Esophagus muscularis mucosa (tissue), 4 donors: ENCODE measurements at regions not wholly inside any gene's neighbourhood (a gene's known extent, or its start where the extent isn't known, plus 50 kb on each side); places are given as distances from the start of the nearest gene placed in this dataset.

Experiments
- DNase-seq: peaks from one replicate; pipeline ENCODE4 v3.0.0-alpha.2; 2017; ENCODE audit errors: extremely low spot score
- H3K27ac ChIP-seq, 4 donors: fragments of 200-600 bp; sonication (generic); replicated peaks in 1 of 4; 1 replicate in 3 of 4; 2 replicates in 1 of 4; pipeline ENCODE4 v1.5.1; 2016 to 2019; ENCODE audit warnings: mild to moderate bottlenecking in 1 of 4
- H3K27me3 ChIP-seq, 4 donors: fragments of 200-600 bp; sonication (generic); one replicate each; pipeline versions ENCODE4 v1.5.1 to v1.6.0; 2016 to 2019
- H3K36me3 ChIP-seq, 4 donors: fragments of 200-600 bp; sonication (generic); one replicate each; pipeline ENCODE4 v1.5.1; 2016 to 2019
- H3K4me1 ChIP-seq, 4 donors: fragments of 200-600 bp; sonication (generic); one replicate each; pipeline ENCODE4 v1.5.1; 2016 to 2019
- H3K4me3 ChIP-seq, 4 donors: fragments of 200-600 bp; sonication (generic); 1 replicate in 2 of 4; 2 replicates in 2 of 4; pipeline ENCODE4 v1.5.1; 2016 to 2019; ENCODE audit warnings: mild to moderate bottlenecking in 4 of 4, moderate library complexity in 1 of 4
- H3K9me3 ChIP-seq, 4 donors: fragments of 200-600 bp; sonication (generic); 1 replicate in 3 of 4; 2 replicates in 1 of 4; pipeline ENCODE4 v1.5.1; 2016 to 2019
- EP300 ChIP-seq: sonication (generic); formaldehyde crosslinking; IDR thresholded peaks from one replicate; pipeline ENCODE4 v1.6.1; 2017; ENCODE audit warnings: antibody characterized with exemption
- POLR2A ChIP-seq: fragments of 450-650 bp; IDR thresholded peaks from one replicate; pipeline ENCODE4 v1.6.1; 2017; ENCODE audit warnings: antibody characterized with exemption, moderate library complexity, mild to moderate bottlenecking, low read depth
- POLR2AphosphoS5 ChIP-seq, 2 donors: sonication (generic); formaldehyde crosslinking; IDR thresholded peaks; one replicate each; pipeline ENCODE4 v1.6.1; 2017; ENCODE audit warnings: antibody characterized with exemption in 2 of 2
- WGBS: methylation state at CpG from one replicate; pipeline ENCODE4 v1.1.5; 2018; 5-methylcytosine and 5-hydroxymethylcytosine counted together
- intact Hi-C: fragments of 100-400 bp; cut with DNase I; formaldehyde crosslinking; loops from one replicate; pipeline ENCODE4 v1.15.1; 2023
- TF ChIP-seq, protein P1 (sequence below), 3 experiments: fragments of 200-600 bp in 2 of 3; fragments of 450-650 bp in 1 of 3; sonication (generic) in 2 of 3; IDR thresholded peaks; one replicate each; pipeline ENCODE4 v1.5.1; 2017 to 2019; ENCODE audit warnings: antibody characterized with exemption in 3 of 3, mild to moderate bottlenecking in 2 of 3, moderate library complexity in 1 of 3

DNA sequence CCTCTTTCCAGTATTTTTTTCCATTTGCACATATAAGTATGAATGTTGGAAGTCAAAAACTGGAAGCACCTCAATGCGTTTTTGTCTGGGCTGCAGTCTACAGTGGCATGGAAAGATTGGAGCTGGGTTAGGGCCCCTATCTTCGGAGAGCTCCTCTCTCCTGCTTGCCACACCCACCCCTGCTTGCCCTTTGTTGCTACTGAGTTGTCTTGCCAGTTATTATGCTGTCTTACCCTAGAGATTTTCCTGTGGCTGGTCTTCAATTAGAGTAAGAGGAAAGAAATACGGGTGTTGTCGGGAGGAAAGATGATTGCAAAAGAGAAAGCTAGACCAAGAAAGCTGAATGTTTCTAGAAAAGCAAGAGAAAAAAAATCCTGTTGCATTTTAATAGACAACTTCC, 228.9 kb upstream of the CELF2 start:
- Histone ChIP-seq H3K9me3 (no peaks in the 10 kb centered on the region), H3K27ac (no peak overlapping the region), H3K27me3 (no peaks in the 10 kb centered on the region), H3K4me3 (no peak overlapping the region), H3K36me3 (no peaks in the 10 kb centered on the region), H3K4me1 (peaks cover 8 to 22% (median 15%) of the 10 kb centered on the region in 4 donors)
- intact Hi-C loops: no loop called here
- WGBS: 55% methylated on average over 4 of the region's 4 CpGs
- TF ChIP-seq POLR2AphosphoS5 (IDR thresholded peaks at IDR 0.05) (no peak), POLR2A (no peak), EP300 (no peak)
- TF ChIP-seq, protein P1, sequence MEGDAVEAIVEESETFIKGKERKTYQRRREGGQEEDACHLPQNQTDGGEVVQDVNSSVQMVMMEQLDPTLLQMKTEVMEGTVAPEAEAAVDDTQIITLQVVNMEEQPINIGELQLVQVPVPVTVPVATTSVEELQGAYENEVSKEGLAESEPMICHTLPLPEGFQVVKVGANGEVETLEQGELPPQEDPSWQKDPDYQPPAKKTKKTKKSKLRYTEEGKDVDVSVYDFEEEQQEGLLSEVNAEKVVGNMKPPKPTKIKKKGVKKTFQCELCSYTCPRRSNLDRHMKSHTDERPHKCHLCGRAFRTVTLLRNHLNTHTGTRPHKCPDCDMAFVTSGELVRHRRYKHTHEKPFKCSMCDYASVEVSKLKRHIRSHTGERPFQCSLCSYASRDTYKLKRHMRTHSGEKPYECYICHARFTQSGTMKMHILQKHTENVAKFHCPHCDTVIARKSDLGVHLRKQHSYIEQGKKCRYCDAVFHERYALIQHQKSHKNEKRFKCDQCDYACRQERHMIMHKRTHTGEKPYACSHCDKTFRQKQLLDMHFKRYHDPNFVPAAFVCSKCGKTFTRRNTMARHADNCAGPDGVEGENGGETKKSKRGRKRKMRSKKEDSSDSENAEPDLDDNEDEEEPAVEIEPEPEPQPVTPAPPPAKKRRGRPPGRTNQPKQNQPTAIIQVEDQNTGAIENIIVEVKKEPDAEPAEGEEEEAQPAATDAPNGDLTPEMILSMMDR (IDR thresholded peaks at IDR 0.05): no peak
- no peak for DNase-seq

DNA sequence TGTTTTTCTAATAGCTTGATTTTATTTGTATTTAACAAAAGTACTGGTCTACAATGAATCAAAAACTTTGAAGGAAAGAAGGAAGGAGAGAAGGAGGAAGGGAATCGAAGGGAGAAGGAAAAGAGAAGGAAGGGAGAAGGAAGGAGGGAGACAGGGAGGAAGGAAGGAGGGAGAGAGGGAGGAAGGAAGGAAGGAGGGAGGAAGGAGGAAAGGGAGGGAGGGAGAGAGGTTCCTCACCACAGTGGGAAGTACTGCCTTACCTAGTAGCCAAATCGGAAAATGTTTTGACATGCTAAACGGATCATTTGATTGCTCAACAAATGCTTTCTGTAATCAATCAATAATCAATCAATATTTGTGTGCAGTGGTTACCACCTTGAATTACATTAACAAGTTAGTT, 225.8 kb upstream of the CELF2 start:
- no peak overlapping the region for H3K27ac ChIP-seq
- WGBS: 85% methylated on average over 3 of the region's 3 CpGs
- H3K36me3 ChIP-seq: no peaks in the 10 kb centered on the region
- H3K9me3 ChIP-seq: no peaks in the 10 kb centered on the region
- DNase-seq: no peak
- TF ChIP-seq, protein P1 (IDR thresholded peaks at IDR 0.05): no peak
- TF ChIP-seq POLR2A: no peak
- no peak for TF ChIP-seq POLR2AphosphoS5 (IDR thresholded peaks at IDR 0.05)
- no peak for TF ChIP-seq EP300
- no peaks in the 10 kb centered on the region for H3K27me3 ChIP-seq
- peaks cover 8 to 47% (median 30%) of the 10 kb centered on the region in 4 donors for H3K4me1 ChIP-seq
- H3K4me3 ChIP-seq: no peak overlapping the region
- intact Hi-C loops: loop anchor here (5.0 to 10.0 kb wide), 2 partner anchors 120 to 223 kb away; partner anchors contain the start of gene CELF2

DNA sequence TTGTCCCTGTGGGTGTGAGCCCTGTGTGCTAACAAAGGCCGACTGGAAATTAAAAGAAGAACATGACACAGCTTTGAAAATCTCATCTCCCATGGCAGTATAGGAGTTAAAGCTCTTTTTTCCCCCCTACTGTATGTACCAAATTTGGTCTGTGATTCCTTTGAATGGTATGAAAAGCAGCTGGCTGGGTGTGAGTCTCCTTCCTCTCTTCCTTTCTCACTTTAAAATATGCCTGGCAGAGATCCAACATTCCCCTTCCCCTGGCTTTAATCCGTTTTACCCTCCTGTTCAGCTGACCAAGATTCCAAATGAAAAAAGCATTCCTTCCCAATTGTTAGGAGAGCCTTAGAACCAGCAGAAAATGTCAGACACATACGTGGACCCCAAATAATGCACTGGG, 225.0 kb upstream of the CELF2 start:
- no peaks in the 10 kb centered on the region for H3K36me3 ChIP-seq
- H3K4me1 ChIP-seq: peaks cover 12 to 53% (median 38%) of the 10 kb centered on the region in 4 donors
- H3K27ac ChIP-seq: no peak overlapping the region
- no peaks in the 10 kb centered on the region for H3K27me3 ChIP-seq
- H3K4me3 ChIP-seq: no peak overlapping the region
- intact Hi-C loops: loop anchor here (5.0 to 10.0 kb wide), 2 partner anchors 120 to 222 kb away; partner anchors contain the start of gene CELF2
- 16% methylated on average over 3 of the region's 3 CpGs for WGBS
- H3K9me3 ChIP-seq: no peaks in the 10 kb centered on the region
- DNase-seq: no peak
- TF ChIP-seq POLR2A (no peak), POLR2AphosphoS5 (IDR thresholded peaks at IDR 0.05) (peak in 1 of 2 donors; percentile 51)

DNA sequence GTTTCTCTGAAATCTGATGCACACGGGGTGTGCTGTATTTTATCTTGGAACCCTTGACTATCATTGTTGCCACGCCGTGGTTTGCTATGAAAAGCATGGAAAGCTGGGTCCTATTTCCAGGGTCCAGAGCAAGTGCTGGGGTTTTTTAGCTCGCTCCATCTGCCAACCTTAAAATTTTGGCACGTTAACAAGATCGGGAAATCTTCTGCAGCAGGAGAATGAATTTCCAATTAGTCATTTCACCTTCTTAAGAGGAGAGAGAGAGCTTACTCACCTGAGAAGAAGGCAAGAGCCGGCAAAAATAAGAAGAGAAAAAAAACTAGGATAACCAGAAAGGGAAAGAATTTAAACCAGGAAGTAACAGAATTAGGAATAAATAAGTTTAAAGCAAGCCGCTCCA, 223.6 kb upstream of the CELF2 start:
- TF ChIP-seq POLR2A (no peak), POLR2AphosphoS5 (IDR thresholded peaks at IDR 0.05) (no peak), EP300 (no peak)
- TF ChIP-seq, protein P1 (IDR thresholded peaks at IDR 0.05): no peak
- no peak for DNase-seq
- Histone ChIP-seq H3K27ac (peak overlapping the region in 1 of 4 donors; percentile 0), H3K4me1 (peaks cover 18 to 66% (median 50%) of the 10 kb centered on the region in 4 donors), H3K36me3 (no peaks in the 10 kb centered on the region), H3K9me3 (no peaks in the 10 kb centered on the region), H3K4me3 (no peak overlapping the region), H3K27me3 (no peaks in the 10 kb centered on the region)
- 55% methylated on average over 8 of the region's 8 CpGs for WGBS
- intact Hi-C loops: loop anchor here (5.0 to 10.0 kb wide), 2 partner anchors 118 to 221 kb away; partner anchors contain the start of gene CELF2

DNA sequence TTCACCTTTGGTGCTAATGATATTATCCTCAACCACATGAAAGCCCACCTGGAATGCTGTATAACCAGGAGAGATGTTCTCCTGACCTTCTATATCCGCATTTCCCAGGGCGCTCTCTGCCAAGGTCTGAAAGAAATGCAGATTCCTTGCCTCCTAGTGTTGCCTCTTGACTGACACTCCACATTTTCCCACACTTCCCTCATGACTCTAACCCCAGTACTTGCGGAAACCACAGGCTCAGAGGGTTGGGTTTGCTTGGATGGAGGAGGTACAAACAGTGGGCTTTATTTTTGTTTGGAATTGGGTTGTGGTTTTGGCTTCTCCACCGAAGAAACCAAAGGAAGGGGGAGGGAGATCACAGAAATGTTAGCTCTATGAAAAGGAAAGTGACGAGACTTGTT, 222.9 kb upstream of the CELF2 start:
- WGBS: 73% methylated on average over 5 of the region's 5 CpGs
- H3K27me3 ChIP-seq: no peaks in the 10 kb centered on the region
- no peaks in the 10 kb centered on the region for H3K9me3 ChIP-seq
- no peak for DNase-seq
- H3K4me1 ChIP-seq: peaks cover 18 to 73% (median 58%) of the 10 kb centered on the region in 4 donors
- H3K4me3 ChIP-seq: no peak overlapping the region
- no peaks in the 10 kb centered on the region for H3K36me3 ChIP-seq
- TF ChIP-seq EP300 (no peak), POLR2A (no peak), POLR2AphosphoS5 (IDR thresholded peaks at IDR 0.05) (no peak)
- TF ChIP-seq, protein P1 (IDR thresholded peaks at IDR 0.05): no peak
- peak overlapping the region in 1 of 4 donors; percentile 89 for H3K27ac ChIP-seq
- intact Hi-C loops: loop anchor here (5.0 to 10.0 kb wide), 3 partner anchors 73 to 220 kb away; partner anchors contain the start of gene CELF2
